ENCODE measurements at regions not wholly inside any gene's neighbourhood (a gene's known extent, or its start where the extent isn't known, plus 50 kb on each side); places are given as distances from the start of the nearest gene placed in this dataset.

DNA sequence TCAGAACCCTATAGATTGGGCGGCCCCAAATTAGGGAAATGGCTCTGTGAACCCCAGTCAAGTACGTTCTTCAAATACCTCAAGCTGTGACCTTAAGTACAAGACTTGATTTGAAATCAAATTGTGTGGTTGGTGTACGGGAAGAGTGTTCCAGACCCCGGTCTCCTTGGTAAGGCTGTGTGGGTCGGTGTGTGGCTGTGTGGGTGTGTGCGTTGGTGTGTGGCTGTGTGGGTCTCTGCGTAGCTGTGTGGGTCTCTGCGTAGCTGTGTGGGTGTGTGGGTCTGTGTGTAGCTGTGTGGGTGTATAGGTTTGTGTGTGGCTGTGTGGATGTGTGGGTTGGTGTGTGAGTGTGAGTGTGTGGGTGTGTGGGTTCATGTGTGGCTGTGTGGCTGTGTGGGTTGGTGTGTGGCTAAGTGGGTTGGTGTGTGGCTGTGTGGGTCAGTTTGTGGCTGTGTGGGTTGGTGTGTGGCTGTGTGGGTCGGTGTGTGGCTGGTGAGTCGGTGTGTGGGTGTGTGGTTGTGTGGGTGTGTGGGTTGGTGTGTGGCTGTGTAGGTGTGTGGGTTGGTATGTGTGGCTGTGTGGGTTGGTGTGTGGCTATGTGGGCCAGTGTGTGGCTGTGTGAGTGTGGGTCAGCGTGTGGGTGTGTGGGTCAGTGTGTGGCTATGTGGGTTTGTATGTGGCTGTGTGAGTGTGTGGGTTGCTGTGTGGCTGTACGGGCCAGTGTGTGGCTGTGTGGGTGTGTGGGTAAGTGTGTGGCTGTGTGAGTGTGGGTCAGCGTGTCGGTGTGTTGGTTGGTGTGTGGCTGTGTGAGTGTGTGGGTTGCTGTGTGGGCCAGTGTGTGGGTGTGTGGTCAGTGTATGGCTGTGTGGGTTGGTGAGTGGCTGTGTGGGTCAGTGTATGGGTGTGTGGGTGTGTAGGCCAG lies 238.7 kb upstream of the ZFHX3 start:
- ChIA-PET POLR2A (no interaction called here), CTCF (no interaction called here)
- peaks cover 5% of the 10 kb centered on the region for H3K9me3 Mint-ChIP-seq
- no peaks in the 10 kb centered on the region for H3K4me1 Mint-ChIP-seq
- no peak overlapping the region for H3K27ac Mint-ChIP-seq
- no peak overlapping the region for H3K4me3 Mint-ChIP-seq
- no peaks in the 10 kb centered on the region for H3K27me3 Mint-ChIP-seq
- H3K36me3 Mint-ChIP-seq (ENCODE audit: low read depth): no peaks in the 10 kb centered on the region
- DNase-seq: no peak

- ChIA-PET POLR2A (no interaction called here), CTCF (no interaction called here)
- DNase-seq: no peak
- Mint-ChIP-seq H3K36me3 (ENCODE audit: low read depth) (no peaks in the 10 kb centered on the region), H3K4me3 (no peak overlapping the region), H3K4me1 (no peaks in the 10 kb centered on the region), H3K27me3 (no peaks in the 10 kb centered on the region), H3K9me3 (peaks cover 5% of the 10 kb centered on the region), H3K27ac (no peak overlapping the region)
Observed at GRCh38 chr16:73285436-73286201, 237.7 kb upstream of the ZFHX3 start.

- no peak for DNase-seq
- ChIA-PET CTCF (no interaction called here), POLR2A (no interaction called here)
- H3K4me3 Mint-ChIP-seq: no peak overlapping the region
- no peaks in the 10 kb centered on the region for H3K27me3 Mint-ChIP-seq
- no peaks in the 10 kb centered on the region for H3K4me1 Mint-ChIP-seq
- peaks cover 9% of the 10 kb centered on the region for H3K9me3 Mint-ChIP-seq
- no peak overlapping the region for H3K27ac Mint-ChIP-seq
- H3K36me3 Mint-ChIP-seq (ENCODE audit: low read depth): no peaks in the 10 kb centered on the region
Observed at GRCh38 chr16:73280388-73280787, 232.5 kb upstream of the ZFHX3 start.

DNA sequence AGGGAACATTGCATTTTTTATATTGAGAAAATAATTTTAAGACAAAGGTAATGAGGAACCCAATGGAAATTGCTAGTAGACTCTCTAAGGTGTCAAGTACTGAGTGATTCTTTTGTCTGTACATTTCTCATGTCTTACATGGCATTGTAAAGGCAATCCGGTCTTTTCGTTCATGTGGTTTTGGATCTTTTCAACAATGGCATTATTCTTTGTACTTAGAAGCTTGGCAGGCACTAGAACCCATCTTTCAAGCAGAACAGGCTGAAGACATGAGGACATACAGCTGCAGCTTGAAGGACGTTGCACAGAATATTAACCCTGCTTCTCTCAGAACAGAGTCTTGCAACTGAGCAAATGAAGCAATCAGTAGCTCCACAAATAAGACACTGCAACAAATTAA lies 231.5 kb upstream of the ZFHX3 start:
- DNase-seq: no peak
- H3K4me3 Mint-ChIP-seq: no peak overlapping the region
- no peaks in the 10 kb centered on the region for H3K4me1 Mint-ChIP-seq
- no peaks in the 10 kb centered on the region for H3K36me3 Mint-ChIP-seq (ENCODE audit: low read depth)
- H3K27me3 Mint-ChIP-seq: no peaks in the 10 kb centered on the region
- POLR2A ChIA-PET: no interaction called here
- peaks cover 9% of the 10 kb centered on the region for H3K9me3 Mint-ChIP-seq
- CTCF ChIA-PET: no interaction called here
- H3K27ac Mint-ChIP-seq: no peak overlapping the region

GRCh38 chr16:73277071-73277470 lies 229.1 kb upstream of the ZFHX3 start:
- POLR2A ChIA-PET: no interaction called here
- H3K36me3 Mint-ChIP-seq (ENCODE audit: low read depth): no peaks in the 10 kb centered on the region
- CTCF ChIA-PET: no interaction called here
- no peak overlapping the region for H3K27ac Mint-ChIP-seq
- H3K27me3 Mint-ChIP-seq: no peaks in the 10 kb centered on the region
- peaks cover 9% of the 10 kb centered on the region for H3K9me3 Mint-ChIP-seq
- H3K4me1 Mint-ChIP-seq: no peaks in the 10 kb centered on the region
- H3K4me3 Mint-ChIP-seq: no peak overlapping the region
- DNase-seq: no peak

GRCh38 chr16:73275448-73275847 lies 227.5 kb upstream of the ZFHX3 start:
- Mint-ChIP-seq H3K27ac (no peak overlapping the region), H3K4me3 (no peak overlapping the region), H3K27me3 (no peaks in the 10 kb centered on the region), H3K9me3 (peaks cover 9% of the 10 kb centered on the region), H3K36me3 (ENCODE audit: low read depth) (no peaks in the 10 kb centered on the region), H3K4me1 (no peaks in the 10 kb centered on the region)
- ChIA-PET CTCF (no interaction called here), POLR2A (no interaction called here)
- DNase-seq: no peak

DNA sequence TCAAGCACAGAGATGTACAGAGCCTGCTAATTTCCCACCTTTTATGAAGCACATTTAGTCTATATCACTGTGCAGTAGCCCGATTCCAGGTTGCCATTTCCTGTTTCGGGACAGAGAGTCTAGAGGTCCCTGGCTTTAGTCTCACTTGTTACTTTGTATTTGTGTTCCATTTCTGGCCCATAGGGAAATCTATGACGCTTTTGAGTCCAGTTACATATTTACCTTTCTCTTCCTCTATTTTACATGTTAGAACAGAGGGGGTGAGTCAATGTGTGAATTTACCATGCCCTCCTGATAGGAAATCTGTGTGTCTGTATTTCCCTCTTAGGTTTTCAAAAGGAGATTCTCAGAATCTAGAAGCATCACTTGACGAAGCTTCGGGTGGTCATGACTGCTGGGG lies 227.1 kb upstream of the ZFHX3 start:
- no peak overlapping the region for H3K27ac Mint-ChIP-seq
- DNase-seq: no peak
- H3K4me3 Mint-ChIP-seq: no peak overlapping the region
- no peaks in the 10 kb centered on the region for H3K4me1 Mint-ChIP-seq
- no peaks in the 10 kb centered on the region for H3K27me3 Mint-ChIP-seq
- CTCF ChIA-PET: no interaction called here
- POLR2A ChIA-PET: no interaction called here
- peaks cover 9% of the 10 kb centered on the region for H3K9me3 Mint-ChIP-seq
- no peaks in the 10 kb centered on the region for H3K36me3 Mint-ChIP-seq (ENCODE audit: low read depth)

DNA sequence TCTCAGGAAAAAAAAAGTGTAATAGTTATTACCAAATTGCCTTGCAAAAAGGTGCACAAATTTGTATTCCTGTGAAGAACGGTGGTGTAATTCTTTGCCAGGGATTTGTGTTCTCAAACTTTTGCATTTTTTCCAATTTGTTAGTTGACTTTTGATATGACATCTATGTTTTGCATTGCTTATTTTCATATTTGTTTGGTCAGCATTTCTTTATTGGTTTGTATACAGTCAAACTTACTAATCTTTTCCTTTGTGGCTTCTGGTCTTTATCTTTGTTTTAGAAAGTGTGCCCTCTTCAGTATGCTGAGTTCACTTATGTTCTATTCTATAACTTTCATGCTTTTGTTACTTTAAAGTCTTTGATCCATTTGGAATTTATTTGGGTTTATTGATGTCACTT lies 226.2 kb upstream of the ZFHX3 start:
- Mint-ChIP-seq H3K9me3 (peaks cover 5% of the 10 kb centered on the region), H3K27me3 (no peaks in the 10 kb centered on the region), H3K27ac (no peak overlapping the region), H3K4me1 (no peaks in the 10 kb centered on the region), H3K36me3 (ENCODE audit: low read depth) (no peaks in the 10 kb centered on the region), H3K4me3 (no peak overlapping the region)
- POLR2A ChIA-PET: no interaction called here
- CTCF ChIA-PET: no interaction called here
- no peak for DNase-seq

DNA sequence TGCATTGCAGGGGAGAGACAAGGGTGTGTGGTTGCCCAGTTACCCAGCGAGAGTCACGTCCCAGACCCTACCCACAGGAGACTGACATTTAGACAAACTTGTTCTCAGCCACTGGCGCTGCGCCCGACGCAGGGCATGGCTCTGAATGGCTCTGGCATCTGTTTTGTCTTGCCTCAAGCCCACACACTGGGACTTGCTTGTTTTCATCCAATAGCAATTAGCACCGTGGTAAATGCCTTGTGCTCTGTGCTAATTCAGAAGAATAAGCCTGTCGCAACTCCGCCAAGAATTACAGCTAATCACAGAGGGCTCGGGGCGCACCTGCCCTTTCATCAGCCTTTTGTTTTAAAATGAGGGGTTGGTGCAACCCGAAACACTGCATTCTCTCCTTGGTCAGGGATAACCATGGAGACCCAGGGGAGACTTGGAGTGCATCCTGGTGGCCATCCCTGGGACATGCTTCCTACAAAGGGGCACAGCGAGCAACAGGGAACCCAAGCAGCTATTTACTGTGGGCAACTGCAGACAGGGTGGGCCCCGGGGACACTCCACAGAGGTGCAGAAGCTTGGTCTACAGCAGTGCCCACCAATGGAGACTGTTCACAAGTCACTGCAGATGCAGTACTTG lies 220.6 kb upstream of the ZFHX3 start:
- no peak for DNase-seq
- no peaks in the 10 kb centered on the region for H3K4me1 Mint-ChIP-seq
- H3K4me3 Mint-ChIP-seq: no peak overlapping the region
- ChIA-PET CTCF (no interaction called here), POLR2A (no interaction called here)
- H3K36me3 Mint-ChIP-seq (ENCODE audit: low read depth): no peaks in the 10 kb centered on the region
- H3K27me3 Mint-ChIP-seq: no peaks in the 10 kb centered on the region
- no peak overlapping the region for H3K27ac Mint-ChIP-seq
- H3K9me3 Mint-ChIP-seq: peaks cover 2% of the 10 kb centered on the region

DNA sequence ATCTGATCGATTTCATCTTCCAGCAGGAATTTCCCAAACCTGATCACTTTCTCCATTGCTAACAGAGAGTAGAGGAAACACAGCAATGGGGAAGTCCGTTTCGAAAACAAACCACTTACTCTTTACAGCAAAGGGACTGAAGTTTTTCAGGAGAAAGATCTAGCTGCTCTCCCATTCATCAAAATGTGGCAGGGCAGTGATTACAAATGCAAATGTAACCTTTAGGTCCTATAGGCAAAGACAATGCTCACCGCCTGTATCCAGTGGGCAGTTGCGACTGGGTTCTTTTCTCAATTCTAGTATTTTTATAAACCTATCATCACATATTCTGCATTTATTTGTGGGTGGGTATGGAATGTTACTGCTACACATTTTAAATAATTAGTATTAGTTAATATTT lies 218.0 kb upstream of the ZFHX3 start:
- POLR2A ChIA-PET: no interaction called here

DNA sequence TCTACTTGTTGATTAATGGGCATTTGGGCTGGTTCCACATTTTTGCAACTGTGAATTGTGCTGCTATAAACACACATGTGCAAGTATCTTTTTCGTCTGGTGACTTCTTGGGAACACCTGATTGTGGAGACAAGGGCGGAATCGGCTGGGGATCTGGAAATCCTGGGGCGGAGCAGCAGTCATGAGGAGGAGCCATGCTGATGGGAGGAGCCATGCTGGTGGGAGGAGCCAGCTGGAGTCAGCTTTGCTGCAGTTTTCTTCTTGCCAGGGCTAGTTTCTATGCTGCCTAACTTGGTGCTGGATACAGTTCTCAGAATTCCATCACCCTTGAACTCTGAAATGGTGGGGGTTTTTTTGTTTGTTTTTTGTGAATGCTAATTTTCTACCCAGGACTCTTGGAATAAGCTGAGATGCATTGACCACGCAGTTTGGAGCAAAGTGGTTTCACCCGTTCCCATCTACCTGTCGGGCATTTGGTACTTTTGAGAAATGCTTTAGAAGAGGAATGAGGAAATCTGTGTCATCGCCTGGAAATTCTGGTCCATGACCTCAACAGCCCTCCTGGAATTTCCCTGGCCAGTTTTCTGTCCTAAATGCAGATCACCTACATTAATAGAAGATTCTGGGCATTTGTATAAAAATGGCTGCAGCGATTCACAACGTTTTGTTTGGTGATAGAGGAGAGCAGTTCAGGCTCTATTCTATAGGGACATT lies 217.4 kb upstream of the ZFHX3 start:
- POLR2A ChIA-PET: no interaction called here
- no peak overlapping the region for H3K4me3 Mint-ChIP-seq
- DNase-seq: no peak
- no peaks in the 10 kb centered on the region for H3K27me3 Mint-ChIP-seq
- no peak overlapping the region for H3K27ac Mint-ChIP-seq
- H3K9me3 Mint-ChIP-seq: peaks cover 3% of the 10 kb centered on the region
- CTCF ChIA-PET: no interaction called here
- no peaks in the 10 kb centered on the region for H3K36me3 Mint-ChIP-seq (ENCODE audit: low read depth)
- H3K4me1 Mint-ChIP-seq: no peaks in the 10 kb centered on the region

More for the DNA sequence above, 218.0 kb upstream of the ZFHX3 start:
- H3K27me3 Mint-ChIP-seq: no peaks in the 10 kb centered on the region
- CTCF ChIA-PET: no interaction called here
- no peak overlapping the region for H3K4me3 Mint-ChIP-seq
- peaks cover 2% of the 10 kb centered on the region for H3K9me3 Mint-ChIP-seq
- no peak overlapping the region for H3K27ac Mint-ChIP-seq
- DNase-seq: no peak
- H3K36me3 Mint-ChIP-seq (ENCODE audit: low read depth): no peaks in the 10 kb centered on the region
- no peaks in the 10 kb centered on the region for H3K4me1 Mint-ChIP-seq

DNA sequence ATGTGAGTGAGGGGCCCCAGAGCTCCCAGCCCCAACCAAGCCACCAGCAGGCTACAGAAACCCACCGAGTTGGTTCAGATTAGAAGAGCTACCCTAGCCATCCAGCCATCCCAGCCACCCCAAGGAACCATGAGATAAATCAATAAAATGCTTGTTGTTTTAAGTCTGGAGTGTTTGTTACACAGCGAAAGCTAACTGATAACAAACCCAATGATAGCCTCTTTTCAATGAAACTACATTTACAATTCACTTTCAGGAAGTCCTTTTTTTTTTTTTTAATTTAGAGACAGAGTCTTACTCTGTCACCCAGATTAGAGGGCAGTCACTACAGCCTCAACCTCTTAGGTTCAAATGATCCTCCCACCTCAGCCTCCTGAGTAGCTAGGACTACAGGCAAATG lies 215.0 kb upstream of the ZFHX3 start:
- no peaks in the 10 kb centered on the region for H3K4me1 Mint-ChIP-seq
- CTCF ChIA-PET: no interaction called here
- peaks cover 4% of the 10 kb centered on the region for H3K9me3 Mint-ChIP-seq
- H3K36me3 Mint-ChIP-seq (ENCODE audit: low read depth): no peaks in the 10 kb centered on the region
- POLR2A ChIA-PET: no interaction called here
- no peaks in the 10 kb centered on the region for H3K27me3 Mint-ChIP-seq
- H3K4me3 Mint-ChIP-seq: no peak overlapping the region
- DNase-seq: no peak
- no peak overlapping the region for H3K27ac Mint-ChIP-seq

GRCh38 chr16:73255031-73255430 lies 207.1 kb upstream of the ZFHX3 start:
- POLR2A ChIA-PET: no interaction called here
- Mint-ChIP-seq H3K36me3 (ENCODE audit: low read depth) (no peaks in the 10 kb centered on the region), H3K27me3 (no peaks in the 10 kb centered on the region), H3K9me3 (no peaks in the 10 kb centered on the region), H3K4me3 (no peak overlapping the region), H3K4me1 (no peaks in the 10 kb centered on the region), H3K27ac (no peak overlapping the region)
- CTCF ChIA-PET: no interaction called here
- no peak for DNase-seq

Data from activated CD4-positive, alpha-beta memory T cell treated with anti-CD3 and anti-CD28 coated beads, Interleukin-2, amount 10 ng/mL, durations not matched to agents 7 days and 5 days (primary cell).